ENCODE measurements at regions not wholly inside any gene's neighbourhood (a gene's known extent, or its start where the extent isn't known, plus 50 kb on each side); places are given as distances from the start of the nearest gene placed in this dataset.

- CTCF ChIA-PET = no interaction called here
- Histone ChIP-seq H3K27ac (no peak overlapping the region), H3K4me2 (no peak overlapping the region), H3K4me3 (no peak overlapping the region), H3K4me1 (no peaks in the 10 kb centered on the region), H3K9me3 (no peaks in the 10 kb centered on the region)
- POLR2A ChIA-PET = no interaction called here
- no peak for TF ChIP-seq ZFP36 (IDR thresholded peaks at IDR 0.05; ENCODE audit: borderline replicate concordance, partially characterized antibody)
- no peak for TF ChIP-seq MAFK (IDR thresholded peaks at IDR 0.05; ENCODE audit: partially characterized antibody)
- no peak for TF ChIP-seq CTCF (IDR thresholded peaks at IDR 0.05)
- TF ChIP-seq HES2 (IDR thresholded peaks at IDR 0.05) = no peak
- TF ChIP-seq ATOH8 (CRISPR knock-in tag; IDR thresholded peaks at IDR 0.05; ENCODE audit: low read depth) = no peak
- TF ChIP-seq HOXA7 (CRISPR knock-in tag; IDR thresholded peaks at IDR 0.05) = no peak
- TF ChIP-seq BHLHE40 (IDR thresholded peaks at IDR 0.05; ENCODE audit: low read depth, low read length) = no peak
- TF ChIP-seq GATA3 (IDR thresholded peaks at IDR 0.05; ENCODE audit: borderline replicate concordance) = no peak
- no peak for TF ChIP-seq TFCP2L1 (CRISPR knock-in tag; IDR thresholded peaks at IDR 0.05)
- TF ChIP-seq EP300 (IDR thresholded peaks at IDR 0.05) = no peak
- TF ChIP-seq SMC3 (IDR thresholded peaks at IDR 0.05) = no peak
- TF ChIP-seq CBX2 (IDR thresholded peaks at IDR 0.05; ENCODE audit: borderline replicate concordance, low read depth) = no peak
- TF ChIP-seq HEYL (CRISPR knock-in tag; IDR thresholded peaks at IDR 0.05) = no peak
- TF ChIP-seq, protein P1, sequence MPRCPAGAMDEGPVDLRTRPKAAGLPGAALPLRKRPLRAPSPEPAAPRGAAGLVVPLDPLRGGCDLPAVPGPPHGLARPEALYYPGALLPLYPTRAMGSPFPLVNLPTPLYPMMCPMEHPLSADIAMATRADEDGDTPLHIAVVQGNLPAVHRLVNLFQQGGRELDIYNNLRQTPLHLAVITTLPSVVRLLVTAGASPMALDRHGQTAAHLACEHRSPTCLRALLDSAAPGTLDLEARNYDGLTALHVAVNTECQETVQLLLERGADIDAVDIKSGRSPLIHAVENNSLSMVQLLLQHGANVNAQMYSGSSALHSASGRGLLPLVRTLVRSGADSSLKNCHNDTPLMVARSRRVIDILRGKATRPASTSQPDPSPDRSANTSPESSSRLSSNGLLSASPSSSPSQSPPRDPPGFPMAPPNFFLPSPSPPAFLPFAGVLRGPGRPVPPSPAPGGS (IDR thresholded peaks at IDR 0.05) = no peak
- TF ChIP-seq ZNF302 (CRISPR knock-in tag; IDR thresholded peaks at IDR 0.05) = no peak
- no peak for FAIRE-seq
- ATAC-seq = no peak
- WGBS (ENCODE audit: missing lambda C conversion rate) = 11% methylated on average over 6 of the region's 6 CpGs
- DNase-seq (ENCODE audit: low read depth in 1 of 2, low spot score in 1 of 2) = no peak
Measured at GRCh38 chr2:126761256-126761980, 105.5 kb downstream of the GYPC start.

DNA sequence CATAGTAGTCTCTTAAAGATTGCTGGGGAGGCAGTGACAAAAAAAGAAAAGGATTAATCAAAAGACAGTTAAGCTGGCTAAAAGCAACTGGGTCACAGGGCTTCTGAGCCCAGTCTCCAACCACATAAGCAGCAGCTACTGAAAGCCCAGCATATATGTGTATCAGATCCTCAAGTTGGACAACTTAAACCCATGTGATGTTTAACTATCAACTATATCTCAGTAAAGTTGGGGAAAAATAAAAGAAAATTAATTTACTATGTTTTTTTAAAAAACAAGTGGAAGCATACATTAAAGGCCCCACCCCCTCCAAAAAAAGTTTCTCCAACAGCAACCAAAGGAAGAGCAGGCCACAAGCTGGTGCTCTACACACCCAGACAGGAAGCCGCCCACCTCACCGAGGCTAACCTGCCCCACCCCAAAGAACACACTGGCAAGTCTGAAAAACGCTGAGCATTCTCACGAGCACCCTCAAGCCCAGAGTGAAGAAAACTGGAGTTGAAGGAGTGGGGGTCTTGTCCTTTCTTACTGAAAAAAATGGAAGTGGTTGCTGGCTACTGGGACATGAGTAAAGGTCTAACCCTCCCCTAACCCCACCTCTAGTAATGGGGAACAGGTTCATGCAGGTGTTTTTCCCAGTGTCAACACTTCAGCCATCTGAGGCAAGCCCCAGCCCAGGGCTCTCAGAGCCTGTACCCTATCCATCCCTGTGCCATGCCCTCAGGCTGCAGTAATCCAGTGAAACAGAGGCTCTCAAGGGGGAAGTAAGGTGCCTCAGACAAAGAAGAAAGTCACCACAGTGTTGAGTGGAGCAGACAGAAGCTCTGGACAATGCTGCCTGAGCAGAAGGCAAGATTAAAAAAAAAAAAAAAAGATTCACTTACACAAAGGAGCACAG, 106.3 kb downstream of the GYPC start:
- ChIA-PET POLR2A (no interaction called here), CTCF (no interaction called here)
- H3K4me1 ChIP-seq = no peaks in the 10 kb centered on the region
- TF ChIP-seq CHD4 (IDR thresholded peaks at IDR 0.05; ENCODE audit: borderline replicate concordance) (no peak), RAD21 (conservative IDR thresholded peaks at IDR 0.05 in 1 of 2, IDR thresholded peaks at IDR 0.05 in 1 of 2) (no peak), ZFP36 (IDR thresholded peaks at IDR 0.05; ENCODE audit: borderline replicate concordance, partially characterized antibody) (no peak), HOXA7 (CRISPR knock-in tag; IDR thresholded peaks at IDR 0.05) (no peak), HEYL (CRISPR knock-in tag; IDR thresholded peaks at IDR 0.05) (no peak), RFX5 (IDR thresholded peaks at IDR 0.05) (no peak), MYC (IDR thresholded peaks at IDR 0.05; ENCODE audit: borderline replicate concordance, low read length) (no peak), MAZ (IDR thresholded peaks at IDR 0.05; ENCODE audit: borderline replicate concordance, low read depth, low read length) (no peak), SMC3 (IDR thresholded peaks at IDR 0.05) (no peak), CBX8 (IDR thresholded peaks at IDR 0.05) (no peak), EP300 (IDR thresholded peaks at IDR 0.05) (no peak), HOXB13 (CRISPR knock-in tag; IDR thresholded peaks at IDR 0.05; ENCODE audit: low read depth) (no peak), FOSB (CRISPR knock-in tag; IDR thresholded peaks at IDR 0.05) (no peak), NFE2L2 (conservative IDR thresholded peaks at IDR 0.05; ENCODE audit: low read length) (no peak), POLR2AphosphoS2 (conservative IDR thresholded peaks at IDR 0.05; ENCODE audit: low read length) (no peak)
- TF ChIP-seq, protein P2, sequence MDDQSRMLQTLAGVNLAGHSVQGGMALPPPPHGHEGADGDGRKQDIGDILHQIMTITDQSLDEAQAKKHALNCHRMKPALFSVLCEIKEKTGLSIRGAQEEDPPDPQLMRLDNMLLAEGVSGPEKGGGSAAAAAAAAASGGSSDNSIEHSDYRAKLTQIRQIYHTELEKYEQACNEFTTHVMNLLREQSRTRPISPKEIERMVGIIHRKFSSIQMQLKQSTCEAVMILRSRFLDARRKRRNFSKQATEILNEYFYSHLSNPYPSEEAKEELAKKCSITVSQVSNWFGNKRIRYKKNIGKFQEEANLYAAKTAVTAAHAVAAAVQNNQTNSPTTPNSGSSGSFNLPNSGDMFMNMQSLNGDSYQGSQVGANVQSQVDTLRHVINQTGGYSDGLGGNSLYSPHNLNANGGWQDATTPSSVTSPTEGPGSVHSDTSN (IDR thresholded peaks at IDR 0.05) = no peak
- TF ChIP-seq, protein P3, sequence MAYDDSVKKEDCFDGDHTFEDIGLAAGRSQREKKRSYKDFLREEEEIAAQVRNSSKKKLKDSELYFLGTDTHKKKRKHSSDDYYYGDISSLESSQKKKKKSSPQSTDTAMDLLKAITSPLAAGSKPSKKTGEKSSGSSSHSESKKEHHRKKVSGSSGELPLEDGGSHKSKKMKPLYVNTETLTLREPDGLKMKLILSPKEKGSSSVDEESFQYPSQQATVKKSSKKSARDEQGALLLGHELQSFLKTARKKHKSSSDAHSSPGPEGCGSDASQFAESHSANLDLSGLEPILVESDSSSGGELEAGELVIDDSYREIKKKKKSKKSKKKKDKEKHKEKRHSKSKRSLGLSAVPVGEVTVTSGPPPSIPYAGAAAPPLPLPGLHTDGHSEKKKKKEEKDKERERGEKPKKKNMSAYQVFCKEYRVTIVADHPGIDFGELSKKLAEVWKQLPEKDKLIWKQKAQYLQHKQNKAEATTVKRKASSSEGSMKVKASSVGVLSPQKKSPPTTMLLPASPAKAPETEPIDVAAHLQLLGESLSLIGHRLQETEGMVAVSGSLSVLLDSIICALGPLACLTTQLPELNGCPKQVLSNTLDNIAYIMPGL (CRISPR knock-in tag; IDR thresholded peaks at IDR 0.05; ENCODE audit: borderline replicate concordance) = no peak
- H3K27ac ChIP-seq = no peak overlapping the region
- ATAC-seq (no peak), DNase-seq (ENCODE audit: low read depth in 1 of 2, low spot score in 1 of 2) (no peak), FAIRE-seq (no peak)
- no peak overlapping the region for H3K4me3 ChIP-seq
- H3K9me3 ChIP-seq = no peaks in the 10 kb centered on the region
- no peak overlapping the region for H3K4me2 ChIP-seq
- 11% methylated on average over 4 of the region's 4 CpGs for WGBS (ENCODE audit: missing lambda C conversion rate)
